Right lobe of liver (tissue), 4 donors: ENCODE measurements at regions not wholly inside any gene's neighbourhood (a gene's known extent, or its start where the extent isn't known, plus 50 kb on each side); places are given as distances from the start of the nearest gene placed in this dataset.

Source experiments
- POLR2A ChIP-seq: fragments of 450-650 bp; IDR thresholded peaks from one replicate; pipeline ENCODE4 v1.6.1; 2017; ENCODE audit warnings: antibody characterized with exemption, mild to moderate bottlenecking
- TF ChIP-seq, protein P1 (sequence below), 4 donors: fragments of 200-600 bp in 3 of 4; fragments of 450-650 bp in 1 of 4; IDR thresholded peaks; one replicate each; pipeline versions ENCODE4 v1.5.1 to v1.8.0; 2016 to 2022; ENCODE audit warnings: antibody characterized with exemption in 4 of 4, mild to moderate bottlenecking in 2 of 4
- donor health status: DM: no; HTN: no; CAD: no.
- donor health status: DM: no; HTN: no; CAD: no.
- donor health status: DM: no; HTN: yes; CAD: no.

GRCh38 chr9:71608021-71608420, 160.3 kb downstream of the CEMIP2 start:
- TF ChIP-seq POLR2A = no peak
- TF ChIP-seq, protein P1, sequence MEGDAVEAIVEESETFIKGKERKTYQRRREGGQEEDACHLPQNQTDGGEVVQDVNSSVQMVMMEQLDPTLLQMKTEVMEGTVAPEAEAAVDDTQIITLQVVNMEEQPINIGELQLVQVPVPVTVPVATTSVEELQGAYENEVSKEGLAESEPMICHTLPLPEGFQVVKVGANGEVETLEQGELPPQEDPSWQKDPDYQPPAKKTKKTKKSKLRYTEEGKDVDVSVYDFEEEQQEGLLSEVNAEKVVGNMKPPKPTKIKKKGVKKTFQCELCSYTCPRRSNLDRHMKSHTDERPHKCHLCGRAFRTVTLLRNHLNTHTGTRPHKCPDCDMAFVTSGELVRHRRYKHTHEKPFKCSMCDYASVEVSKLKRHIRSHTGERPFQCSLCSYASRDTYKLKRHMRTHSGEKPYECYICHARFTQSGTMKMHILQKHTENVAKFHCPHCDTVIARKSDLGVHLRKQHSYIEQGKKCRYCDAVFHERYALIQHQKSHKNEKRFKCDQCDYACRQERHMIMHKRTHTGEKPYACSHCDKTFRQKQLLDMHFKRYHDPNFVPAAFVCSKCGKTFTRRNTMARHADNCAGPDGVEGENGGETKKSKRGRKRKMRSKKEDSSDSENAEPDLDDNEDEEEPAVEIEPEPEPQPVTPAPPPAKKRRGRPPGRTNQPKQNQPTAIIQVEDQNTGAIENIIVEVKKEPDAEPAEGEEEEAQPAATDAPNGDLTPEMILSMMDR (IDR thresholded peaks at IDR 0.05) = no peak
